GM12892 (cell line): ENCODE measurements at regions not wholly inside any gene's neighbourhood (a gene's known extent, or its start where the extent isn't known, plus 50 kb on each side); places are given as distances from the start of the nearest gene placed in this dataset.

Experiments
- POLR2A ChIP-seq: IDR thresholded peaks from 2 replicates; pipeline ENCODE4 v1.6.1; 2011; ENCODE audit warnings: low read depth, low read length, control low read depth
- POLR2AphosphoS5 ChIP-seq: IDR thresholded peaks from 2 replicates; pipeline ENCODE4 v1.6.1; 2011; ENCODE audit warnings: low read depth, low read length, control low read depth
- TAF1 ChIP-seq: IDR thresholded peaks from 2 replicates; pipeline ENCODE4 v1.6.1; 2011; ENCODE audit warnings: low read depth, mild to moderate bottlenecking, control low read depth, low read length, borderline replicate concordance

DNA sequence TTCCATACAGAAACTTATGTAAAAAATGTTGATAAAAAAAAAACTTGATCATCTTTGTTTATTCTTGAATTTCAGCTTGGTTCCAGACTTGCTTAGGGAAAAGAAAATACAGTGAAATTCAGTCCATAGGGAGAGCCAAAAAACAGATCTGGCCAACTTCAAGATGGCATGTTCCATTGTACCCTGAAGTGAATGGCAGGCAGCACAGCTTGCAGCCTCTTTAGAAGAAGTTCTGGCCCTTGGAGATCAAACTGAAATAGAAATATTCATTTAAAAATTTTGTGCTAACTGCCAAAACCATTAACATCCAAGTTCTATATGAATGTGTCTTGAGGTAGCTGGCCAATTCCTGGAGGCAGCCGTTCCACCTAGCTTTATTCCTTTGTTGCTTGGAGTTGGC, 448.4 kb downstream of the EPM2A start:
- no peak for TF ChIP-seq POLR2AphosphoS5
- TF ChIP-seq POLR2A, result no peak
- no peak for TF ChIP-seq TAF1
